ENCODE measurements at regions not wholly inside any gene's neighbourhood (a gene's known extent, or its start where the extent isn't known, plus 50 kb on each side); places are given as distances from the start of the nearest gene placed in this dataset.

DNA sequence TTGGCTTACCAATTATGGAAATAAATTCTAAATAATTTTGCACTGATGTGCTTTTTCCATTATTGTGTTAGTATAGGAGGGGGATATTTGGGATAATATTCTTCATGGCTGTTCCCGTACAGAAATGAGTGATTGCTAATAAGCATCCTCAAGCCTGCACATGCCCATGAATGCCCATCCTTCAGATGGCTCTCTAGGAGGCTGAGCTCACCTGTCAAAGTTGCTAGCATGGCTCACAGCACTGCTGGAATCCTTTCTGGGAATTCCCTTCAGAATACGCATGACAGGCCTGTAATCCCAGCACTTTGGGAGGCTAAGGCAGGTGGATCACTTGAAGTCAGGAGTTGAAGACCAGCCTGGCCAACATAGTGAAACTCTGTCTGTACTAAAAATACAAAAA lies 124.1 kb downstream of the NXNL2 start (continued):
- TF ChIP-seq, protein P1, sequence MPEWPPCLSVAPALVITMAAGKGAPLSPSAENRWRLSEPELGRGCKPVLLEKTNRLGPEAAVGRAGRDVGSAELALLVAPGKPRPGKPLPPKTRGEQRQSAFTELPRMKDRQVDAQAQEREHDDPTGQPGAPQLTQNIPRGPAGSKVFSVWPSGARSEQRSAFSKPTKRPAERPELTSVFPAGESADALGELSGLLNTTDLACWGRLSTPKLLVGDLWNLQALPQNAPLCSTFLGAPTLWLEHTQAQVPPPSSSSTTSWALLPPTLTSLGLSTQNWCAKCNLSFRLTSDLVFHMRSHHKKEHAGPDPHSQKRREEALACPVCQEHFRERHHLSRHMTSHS (tag by site-specific recombination; IDR thresholded peaks at IDR 0.05): no peak

DNA sequence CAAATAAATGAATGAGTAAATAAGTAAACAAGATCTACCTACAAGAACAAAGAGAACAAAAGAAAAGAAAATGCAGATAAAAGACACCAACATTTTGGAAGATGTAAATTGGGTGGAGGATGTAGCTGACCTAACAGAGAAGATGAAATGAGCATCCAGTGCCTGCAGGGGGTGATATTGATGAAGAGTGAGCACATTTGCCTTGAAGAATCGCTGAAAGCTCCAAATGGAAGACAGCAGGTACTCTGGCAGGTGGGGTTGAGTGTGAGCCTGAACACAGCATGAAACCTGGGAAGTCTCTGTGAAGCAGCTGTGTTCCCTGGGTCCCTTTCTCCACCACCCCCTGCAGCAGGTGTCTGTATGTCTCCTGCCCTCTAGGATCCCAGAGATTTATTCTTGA lies 125.6 kb downstream of the NXNL2 start:
- TF ChIP-seq ZNF423 (tag by site-specific recombination; IDR thresholded peaks at IDR 0.05) (no peak), ZNF654 (tag by site-specific recombination; IDR thresholded peaks at IDR 0.05; ENCODE audit: low read depth) (peak; percentile 15; the same call in 1 of the 2 replicates), ZNF169 (tag by site-specific recombination; IDR thresholded peaks at IDR 0.05) (no peak)
- Histone ChIP-seq H3K36me3 (ENCODE audit: control insufficient read depth in 2 of 2, insufficient read depth in 1 of 2, low read length in 2 of 2) (no peaks in the 10 kb centered on the region), H3K9me3 (ENCODE audit: control insufficient read depth, insufficient read depth, low read depth, low read length) (no peaks in the 10 kb centered on the region), H3K4me3 (ENCODE audit: low read depth, low read length) (no peak overlapping the region), H3K27ac (ENCODE audit: extremely low read depth, low read depth, low read length) (no peak overlapping the region), H3K4me1 (ENCODE audit: control insufficient read depth, insufficient read depth, low read length) (no peaks in the 10 kb centered on the region)
- ChIA-PET POLR2A (interaction anchor here (1.2 kb wide), 1 partner anchor 340 kb away, joined by 3 read pairs; no protein-coding TSS in a partner anchor), CTCF (interaction anchor here (0.6 to 1.7 kb wide), 15 partner anchors 9 to 1695 kb away, joined by 3 to 6 read pairs (median 4); partner anchors contain the start of gene S1PR3)

GRCh38 chr9:88661759-88662158 lies 126.8 kb downstream of the NXNL2 start:
- TF ChIP-seq ZNF48 (tag by site-specific recombination; IDR thresholded peaks at IDR 0.05) (no peak), ZNF548 (tag by site-specific recombination; IDR thresholded peaks at IDR 0.05) (no peak), KLF16 (tag by site-specific recombination; IDR thresholded peaks at IDR 0.05) (no peak), ZNF677 (tag by site-specific recombination; IDR thresholded peaks at IDR 0.05) (no peak), ZNF138 (tag by site-specific recombination; IDR thresholded peaks at IDR 0.05; ENCODE audit: borderline replicate concordance) (no peak), ZNF473 (tag by site-specific recombination; IDR thresholded peaks at IDR 0.05) (no peak), ZSCAN4 (tag by site-specific recombination; IDR thresholded peaks at IDR 0.05) (no peak), ZNF335 (tag by site-specific recombination; conservative IDR thresholded peaks at IDR 0.05) (no peak), ZNF292 (tag by site-specific recombination; IDR thresholded peaks at IDR 0.05; ENCODE audit: borderline replicate concordance, low read depth) (no peak), ZNF785 (tag by site-specific recombination; IDR thresholded peaks at IDR 0.05) (no peak), ZSCAN30 (tag by site-specific recombination; IDR thresholded peaks at IDR 0.05) (no peak), GFI1B (tag by site-specific recombination; IDR thresholded peaks at IDR 0.05) (no peak), ZNF747 (tag by site-specific recombination; IDR thresholded peaks at IDR 0.05) (no peak)
- TF ChIP-seq, protein P2, sequence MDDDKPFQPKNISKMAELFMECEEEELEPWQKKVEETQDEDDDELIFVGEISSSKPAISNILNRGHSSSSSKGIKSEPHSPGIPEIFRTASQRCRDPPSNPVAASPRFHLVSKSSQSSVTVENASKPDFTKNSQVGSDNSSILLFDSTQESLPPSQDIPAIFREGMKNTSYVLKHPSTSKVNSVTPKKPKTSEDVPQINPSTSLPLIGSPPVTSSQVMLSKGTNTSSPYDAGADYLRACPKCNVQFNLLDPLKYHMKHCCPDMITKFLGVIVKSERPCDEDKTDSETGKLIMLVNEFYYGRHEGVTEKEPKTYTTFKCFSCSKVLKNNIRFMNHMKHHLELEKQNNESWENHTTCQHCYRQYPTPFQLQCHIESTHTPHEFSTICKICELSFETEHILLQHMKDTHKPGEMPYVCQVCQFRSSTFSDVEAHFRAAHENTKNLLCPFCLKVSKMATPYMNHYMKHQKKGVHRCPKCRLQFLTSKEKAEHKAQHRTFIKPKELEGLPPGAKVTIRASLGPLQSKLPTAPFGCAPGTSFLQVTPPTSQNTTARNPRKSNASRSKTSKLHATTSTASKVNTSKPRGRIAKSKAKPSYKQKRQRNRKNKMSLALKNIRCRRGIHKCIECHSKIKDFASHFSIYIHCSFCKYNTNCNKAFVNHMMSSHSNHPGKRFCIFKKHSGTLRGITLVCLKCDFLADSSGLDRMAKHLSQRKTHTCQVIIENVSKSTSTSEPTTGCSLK (tag by site-specific recombination; IDR thresholded peaks at IDR 0.05): no peak
- Histone ChIP-seq H3K4me1 (ENCODE audit: control insufficient read depth, insufficient read depth, low read length) (no peaks in the 10 kb centered on the region), H3K27ac (ENCODE audit: extremely low read depth, low read depth, low read length) (no peak overlapping the region), H3K36me3 (ENCODE audit: control insufficient read depth in 2 of 2, insufficient read depth in 1 of 2, low read length in 2 of 2) (no peaks in the 10 kb centered on the region), H3K4me3 (ENCODE audit: low read depth, low read length) (no peak overlapping the region), H3K9me3 (ENCODE audit: control insufficient read depth, insufficient read depth, low read depth, low read length) (no peaks in the 10 kb centered on the region)
- POLR2A ChIA-PET: no interaction called here
- CTCF ChIA-PET: no interaction called here
